GM12875 (cell line): ENCODE measurements at regions not wholly inside any gene's neighbourhood (a gene's known extent, or its start where the extent isn't known, plus 50 kb on each side); places are given as distances from the start of the nearest gene placed in this dataset.

ENCODE experiments used
- H3K4me3 ChIP-seq: one replicate; pipeline ENCODE4 v1.5.1; 2011; ENCODE audit warnings: low read depth, low read length, control low read depth
- CTCF ChIP-seq: IDR thresholded peaks from 2 replicates; pipeline ENCODE4 v1.5.1; 2011; ENCODE audit warnings: low read depth, mild to moderate bottlenecking, control low read depth, inconsistent platforms, low read length, moderate library complexity, borderline replicate concordance; ENCODE audit not compliant: insufficient read depth

DNA sequence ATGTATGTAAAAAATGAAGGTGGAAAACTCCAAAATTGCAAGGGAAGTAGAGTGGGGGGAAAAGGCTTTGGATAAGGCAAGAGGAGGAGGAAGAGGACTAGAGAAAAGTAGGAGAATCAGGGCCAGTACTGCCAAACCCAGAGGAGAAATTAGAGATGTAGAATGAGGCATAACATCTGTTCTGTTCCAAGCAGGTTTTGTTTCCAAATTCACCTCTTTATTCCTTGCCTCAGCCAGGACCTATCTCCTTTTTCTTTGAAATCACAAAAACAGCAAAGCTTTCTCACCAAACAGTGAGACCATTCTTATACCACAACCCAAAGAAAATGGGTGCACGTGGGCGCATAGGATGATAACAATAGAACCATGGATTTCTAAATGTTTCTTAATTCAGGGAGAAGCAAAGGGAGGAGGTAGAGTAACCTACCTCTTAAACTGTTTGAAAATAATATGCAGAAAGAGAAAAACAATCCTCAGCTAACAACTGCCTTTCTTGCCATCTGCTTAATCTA is 383.3 kb upstream of the PKN2 start:
- no peak overlapping the region for H3K4me3 ChIP-seq
- TF ChIP-seq CTCF: no peak

GRCh38 chr1:88302843-88303486 is 381.1 kb upstream of the PKN2 start:
- no peak overlapping the region for H3K4me3 ChIP-seq
- TF ChIP-seq CTCF: no peak

GRCh38 chr1:88311265-88311664 is 372.8 kb upstream of the PKN2 start:
- TF ChIP-seq CTCF: no peak
- H3K4me3 ChIP-seq: no peak overlapping the region

GRCh38 chr1:88311907-88312306 is 372.2 kb upstream of the PKN2 start:
- H3K4me3 ChIP-seq: no peak overlapping the region
- TF ChIP-seq CTCF: no peak

- H3K4me3 ChIP-seq: no peak overlapping the region
- TF ChIP-seq CTCF: no peak
These were observed 366.7 kb upstream of the PKN2 start for GRCh38 chr1:88317396-88317795.

- no peak for TF ChIP-seq CTCF
- H3K4me3 ChIP-seq: no peak overlapping the region
These were observed 365.3 kb upstream of the PKN2 start for GRCh38 chr1:88318740-88319139.

GRCh38 chr1:88320291-88320690 is 363.8 kb upstream of the PKN2 start:
- no peak for TF ChIP-seq CTCF
- no peak overlapping the region for H3K4me3 ChIP-seq
